Left lung (tissue), 4 donors: ENCODE measurements at regions not wholly inside any gene's neighbourhood (a gene's known extent, or its start where the extent isn't known, plus 50 kb on each side); places are given as distances from the start of the nearest gene placed in this dataset.
A peak's percentile ranks its signal among the peaks of the same experiment; 100 is the strongest.

Experiments used
- ATAC-seq: fragments of 200-7000 bp; cut with Tn5 transposase; one replicate; pipeline ENCODE4 v1.9.1; 2020; ENCODE audit warnings: moderate library complexity
- DNase-seq, 4 donors: peaks; one replicate each; pipeline ENCODE4 v3.0.0-alpha.2; 2013 to 2020
- H3K27ac ChIP-seq, 2 donors: fragments of 200-600 bp; sonication (generic) in 1 of 2; one replicate each; pipeline versions ENCODE4 v1.5.0 to v1.8.0; 2020 to 2021
- H3K27me3 ChIP-seq, 2 donors: fragments of 200-600 bp; sonication (generic) in 1 of 2; one replicate each; pipeline versions ENCODE4 v1.5.0 to v1.8.0; 2020 to 2021
- H3K36me3 ChIP-seq, 2 donors: fragments of 200-600 bp; sonication (generic) in 1 of 2; one replicate each; pipeline versions ENCODE4 v1.5.0 to v1.8.0; 2020 to 2021
- H3K4me1 ChIP-seq, 2 donors: fragments of 200-600 bp; one replicate each; pipeline ENCODE4 v1.8.0; 2021
- H3K4me3 ChIP-seq, 2 donors: fragments of 200-600 bp; sonication (generic) in 1 of 2; one replicate each; pipeline versions ENCODE4 v1.5.0 to v1.8.0; 2020 to 2021; ENCODE audit warnings: mild to moderate bottlenecking in 1 of 2
- H3K9me3 ChIP-seq, 2 donors: fragments of 200-600 bp; sonication (generic) in 1 of 2; one replicate each; pipeline versions ENCODE4 v1.5.0 to v1.8.0; 2020 to 2021
- CTCF ChIP-seq, 2 donors: fragments of 200-600 bp; sonication (generic) in 1 of 2; IDR thresholded peaks; one replicate each; pipeline versions ENCODE4 v1.5.0 to v1.8.0; 2021; ENCODE audit warnings: antibody characterized with exemption in 2 of 2
- intact Hi-C, 2 donors: fragments of 100-400 bp; cut with DNase I; formaldehyde crosslinking; loops; one replicate each; pipeline versions ENCODE4 v1.11.2 to v1.14.2; 2022
- donor health status: DM: no; HTN: yes; CAD: no.
- donor health status: DM: no; HTN: no; CAD: no.

DNA sequence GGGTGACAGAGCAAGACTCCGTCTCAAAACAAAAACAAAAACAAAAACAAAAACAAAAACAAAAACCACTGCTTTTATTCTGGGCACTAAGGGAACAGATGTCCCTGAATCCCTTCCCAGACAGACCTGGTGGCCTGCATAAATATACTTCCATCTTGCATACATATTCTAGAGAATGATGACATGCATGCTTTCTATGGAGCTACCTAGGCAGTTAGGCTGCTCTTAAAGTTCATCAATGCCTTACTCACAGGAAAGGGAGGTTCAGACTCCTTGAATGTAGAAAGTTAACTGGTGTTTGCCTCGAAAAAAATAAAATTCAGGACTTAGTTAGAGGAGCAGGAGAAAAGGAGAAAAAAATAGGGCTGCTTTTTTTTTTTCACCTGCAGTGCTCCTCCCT is 72.6 kb downstream of the C3orf38 start:
- TF ChIP-seq CTCF (IDR thresholded peaks at IDR 0.05): no peak
- ATAC-seq: no peak
- Histone ChIP-seq H3K4me3 (no peak overlapping the region), H3K4me1 (no peaks in the 10 kb centered on the region), H3K27ac (no peak overlapping the region), H3K27me3 (no peaks in the 10 kb centered on the region), H3K36me3 (no peaks in the 10 kb centered on the region), H3K9me3 (no peaks in the 10 kb centered on the region)
- intact Hi-C loops: no loop called here
- no peak for DNase-seq

GRCh38 chr3:88225326-88226008 is 75.7 kb downstream of the C3orf38 start:
- TF ChIP-seq CTCF (IDR thresholded peaks at IDR 0.05): no peak
- H3K4me3 ChIP-seq: no peak overlapping the region
- H3K36me3 ChIP-seq: no peaks in the 10 kb centered on the region
- no peaks in the 10 kb centered on the region for H3K9me3 ChIP-seq
- no peaks in the 10 kb centered on the region for H3K27me3 ChIP-seq
- no peak overlapping the region for H3K27ac ChIP-seq
- no peak for DNase-seq
- intact Hi-C loops: no loop called here
- ATAC-seq: no peak
- H3K4me1 ChIP-seq: no peaks in the 10 kb centered on the region

DNA sequence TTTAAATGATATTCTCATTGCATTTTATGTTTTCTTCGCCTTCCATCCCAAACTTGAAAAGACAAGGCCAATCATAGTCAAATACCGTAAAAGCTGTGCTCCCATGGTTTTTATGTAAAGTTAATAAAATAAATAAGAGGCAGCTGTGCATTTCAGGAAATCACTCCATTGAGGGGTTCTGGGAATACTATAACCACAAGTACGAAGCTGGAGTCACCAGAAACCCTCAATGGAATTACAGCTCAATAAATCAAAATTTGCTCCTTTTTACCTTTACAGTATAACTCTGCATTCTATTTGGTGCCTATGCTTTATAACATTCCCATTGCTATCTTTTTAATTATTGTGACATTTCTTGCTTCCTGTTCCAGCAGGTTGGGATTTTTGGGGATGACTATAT is 77.2 kb downstream of the C3orf38 start:
- TF ChIP-seq CTCF (IDR thresholded peaks at IDR 0.05): no peak
- no peaks in the 10 kb centered on the region for H3K9me3 ChIP-seq
- intact Hi-C loops: no loop called here
- H3K36me3 ChIP-seq: no peaks in the 10 kb centered on the region
- H3K27me3 ChIP-seq: no peaks in the 10 kb centered on the region
- ATAC-seq (no peak), DNase-seq (no peak)
- no peak overlapping the region for H3K4me3 ChIP-seq
- no peaks in the 10 kb centered on the region for H3K4me1 ChIP-seq
- H3K27ac ChIP-seq: no peak overlapping the region

GRCh38 chr3:88230638-88231037 is 80.9 kb downstream of the C3orf38 start:
- no peaks in the 10 kb centered on the region for H3K4me1 ChIP-seq
- TF ChIP-seq CTCF (IDR thresholded peaks at IDR 0.05): no peak
- no peaks in the 10 kb centered on the region for H3K9me3 ChIP-seq
- no peak for ATAC-seq
- no peaks in the 10 kb centered on the region for H3K27me3 ChIP-seq
- intact Hi-C loops: no loop called here
- no peak for DNase-seq
- no peaks in the 10 kb centered on the region for H3K36me3 ChIP-seq
- H3K27ac ChIP-seq: no peak overlapping the region
- no peak overlapping the region for H3K4me3 ChIP-seq

DNA sequence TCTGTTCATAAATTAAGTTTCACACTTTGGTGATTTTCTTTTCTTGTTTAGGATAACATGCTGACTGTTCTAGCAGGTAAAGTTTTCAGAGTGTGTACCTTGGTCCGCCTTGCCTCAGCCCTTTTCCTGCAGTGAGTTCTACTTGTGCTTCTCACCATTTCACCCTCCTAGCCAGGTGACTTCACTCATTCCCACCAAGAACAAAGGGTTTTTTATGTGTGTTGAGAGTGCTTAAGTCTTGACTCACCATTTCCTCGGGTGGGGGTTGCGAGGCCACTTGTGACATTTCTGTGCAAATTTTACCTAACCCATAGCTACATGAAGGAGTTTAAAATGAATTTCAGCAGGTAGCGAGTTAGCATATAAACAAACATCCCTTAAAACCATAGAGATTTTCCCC is 81.4 kb downstream of the C3orf38 start:
- Histone ChIP-seq H3K9me3 (no peaks in the 10 kb centered on the region), H3K27me3 (no peaks in the 10 kb centered on the region), H3K4me1 (no peaks in the 10 kb centered on the region), H3K27ac (no peak overlapping the region), H3K4me3 (no peak overlapping the region), H3K36me3 (no peaks in the 10 kb centered on the region)
- ATAC-seq: peak; percentile 74
- no peak for DNase-seq
- intact Hi-C loops: no loop called here
- TF ChIP-seq CTCF (IDR thresholded peaks at IDR 0.05): no peak
